ENCODE measurements at regions not wholly inside any gene's neighbourhood (a gene's known extent, or its start where the extent isn't known, plus 50 kb on each side); places are given as distances from the start of the nearest gene placed in this dataset.

DNA sequence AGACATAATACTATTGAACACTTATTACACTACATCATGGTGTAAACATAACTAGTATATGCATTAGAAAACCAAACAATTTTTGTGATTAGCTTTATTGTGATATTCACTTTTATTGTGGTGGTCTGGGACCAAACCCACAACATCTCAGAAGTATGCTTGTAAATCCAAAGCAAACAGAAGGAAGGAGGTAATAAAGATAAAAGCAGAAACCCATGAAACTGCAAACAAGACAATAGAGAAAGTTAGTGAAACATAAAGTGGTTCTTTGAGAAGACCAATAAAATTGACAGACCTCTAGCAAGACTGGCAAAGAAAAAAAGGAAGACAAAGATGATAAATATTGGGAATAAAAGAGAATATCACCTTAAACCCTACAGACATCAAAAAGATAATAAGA is 268.3 kb downstream of the RPAP3 start (continued):
- TF ChIP-seq, protein P1, sequence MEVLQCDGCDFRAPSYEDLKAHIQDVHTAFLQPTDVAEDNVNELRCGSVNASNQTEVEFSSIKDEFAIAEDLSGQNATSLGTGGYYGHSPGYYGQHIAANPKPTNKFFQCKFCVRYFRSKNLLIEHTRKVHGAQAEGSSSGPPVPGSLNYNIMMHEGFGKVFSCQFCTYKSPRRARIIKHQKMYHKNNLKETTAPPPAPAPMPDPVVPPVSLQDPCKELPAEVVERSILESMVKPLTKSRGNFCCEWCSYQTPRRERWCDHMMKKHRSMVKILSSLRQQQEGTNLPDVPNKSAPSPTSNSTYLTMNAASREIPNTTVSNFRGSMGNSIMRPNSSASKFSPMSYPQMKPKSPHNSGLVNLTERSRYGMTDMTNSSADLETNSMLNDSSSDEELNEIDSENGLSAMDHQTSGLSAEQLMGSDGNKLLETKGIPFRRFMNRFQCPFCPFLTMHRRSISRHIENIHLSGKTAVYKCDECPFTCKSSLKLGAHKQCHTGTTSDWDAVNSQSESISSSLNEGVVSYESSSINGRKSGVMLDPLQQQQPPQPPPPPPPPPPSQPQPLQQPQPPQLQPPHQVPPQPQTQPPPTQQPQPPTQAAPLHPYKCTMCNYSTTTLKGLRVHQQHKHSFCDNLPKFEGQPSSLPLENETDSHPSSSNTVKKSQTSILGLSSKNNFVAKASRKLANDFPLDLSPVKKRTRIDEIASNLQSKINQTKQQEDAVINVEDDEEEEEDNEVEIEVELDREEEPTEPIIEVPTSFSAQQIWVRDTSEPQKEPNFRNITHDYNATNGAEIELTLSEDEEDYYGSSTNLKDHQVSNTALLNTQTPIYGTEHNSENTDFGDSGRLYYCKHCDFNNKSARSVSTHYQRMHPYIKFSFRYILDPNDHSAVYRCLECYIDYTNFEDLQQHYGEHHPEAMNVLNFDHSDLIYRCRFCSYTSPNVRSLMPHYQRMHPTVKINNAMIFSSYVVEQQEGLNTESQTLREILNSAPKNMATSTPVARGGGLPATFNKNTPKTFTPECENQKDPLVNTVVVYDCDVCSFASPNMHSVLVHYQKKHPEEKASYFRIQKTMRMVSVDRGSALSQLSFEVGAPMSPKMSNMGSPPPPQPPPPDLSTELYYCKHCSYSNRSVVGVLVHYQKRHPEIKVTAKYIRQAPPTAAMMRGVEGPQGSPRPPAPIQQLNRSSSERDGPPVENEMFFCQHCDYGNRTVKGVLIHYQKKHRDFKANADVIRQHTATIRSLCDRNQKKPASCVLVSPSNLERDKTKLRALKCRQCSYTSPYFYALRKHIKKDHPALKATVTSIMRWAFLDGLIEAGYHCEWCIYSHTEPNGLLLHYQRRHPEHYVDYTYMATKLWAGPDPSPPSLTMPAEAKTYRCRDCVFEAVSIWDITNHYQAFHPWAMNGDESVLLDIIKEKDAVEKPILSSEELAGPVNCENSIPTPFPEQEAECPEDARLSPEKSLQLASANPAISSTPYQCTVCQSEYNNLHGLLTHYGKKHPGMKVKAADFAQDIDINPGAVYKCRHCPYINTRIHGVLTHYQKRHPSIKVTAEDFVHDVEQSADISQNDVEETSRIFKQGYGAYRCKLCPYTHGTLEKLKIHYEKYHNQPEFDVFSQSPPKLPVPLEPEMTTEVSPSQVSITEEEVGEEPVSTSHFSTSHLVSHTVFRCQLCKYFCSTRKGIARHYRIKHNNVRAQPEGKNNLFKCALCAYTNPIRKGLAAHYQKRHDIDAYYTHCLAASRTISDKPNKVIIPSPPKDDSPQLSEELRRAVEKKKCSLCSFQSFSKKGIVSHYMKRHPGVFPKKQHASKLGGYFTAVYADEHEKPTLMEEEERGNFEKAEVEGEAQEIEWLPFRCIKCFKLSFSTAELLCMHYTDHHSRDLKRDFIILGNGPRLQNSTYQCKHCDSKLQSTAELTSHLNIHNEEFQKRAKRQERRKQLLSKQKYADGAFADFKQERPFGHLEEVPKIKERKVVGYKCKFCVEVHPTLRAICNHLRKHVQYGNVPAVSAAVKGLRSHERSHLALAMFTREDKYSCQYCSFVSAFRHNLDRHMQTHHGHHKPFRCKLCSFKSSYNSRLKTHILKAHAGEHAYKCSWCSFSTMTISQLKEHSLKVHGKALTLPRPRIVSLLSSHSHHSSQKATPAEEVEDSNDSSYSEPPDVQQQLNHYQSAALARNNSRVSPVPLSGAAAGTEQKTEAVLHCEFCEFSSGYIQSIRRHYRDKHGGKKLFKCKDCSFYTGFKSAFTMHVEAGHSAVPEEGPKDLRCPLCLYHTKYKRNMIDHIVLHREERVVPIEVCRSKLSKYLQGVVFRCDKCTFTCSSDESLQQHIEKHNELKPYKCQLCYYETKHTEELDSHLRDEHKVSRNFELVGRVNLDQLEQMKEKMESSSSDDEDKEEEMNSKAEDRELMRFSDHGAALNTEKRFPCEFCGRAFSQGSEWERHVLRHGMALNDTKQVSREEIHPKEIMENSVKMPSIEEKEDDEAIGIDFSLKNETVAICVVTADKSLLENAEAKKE (CRISPR knock-in tag; IDR thresholded peaks at IDR 0.05) = no peak
- TF ChIP-seq JUNB (IDR thresholded peaks at IDR 0.05; ENCODE audit: unreplicated experiment) = no peak
- TF ChIP-seq STAT1 (IDR thresholded peaks at IDR 0.05; ENCODE audit: unreplicated experiment) = no peak
- TF ChIP-seq CTCF (conservative IDR thresholded peaks at IDR 0.05; ENCODE audit: low read depth in 2 of 2) = no peak
- no peak for TF ChIP-seq EZH2phosphoT487 (IDR thresholded peaks at IDR 0.05; ENCODE audit: unreplicated experiment)
- TF ChIP-seq NANOG (IDR thresholded peaks at IDR 0.05; ENCODE audit: borderline replicate concordance) = no peak
- TF ChIP-seq ZNF331 (CRISPR knock-in tag; IDR thresholded peaks at IDR 0.05; ENCODE audit: low read depth) = no peak

DNA sequence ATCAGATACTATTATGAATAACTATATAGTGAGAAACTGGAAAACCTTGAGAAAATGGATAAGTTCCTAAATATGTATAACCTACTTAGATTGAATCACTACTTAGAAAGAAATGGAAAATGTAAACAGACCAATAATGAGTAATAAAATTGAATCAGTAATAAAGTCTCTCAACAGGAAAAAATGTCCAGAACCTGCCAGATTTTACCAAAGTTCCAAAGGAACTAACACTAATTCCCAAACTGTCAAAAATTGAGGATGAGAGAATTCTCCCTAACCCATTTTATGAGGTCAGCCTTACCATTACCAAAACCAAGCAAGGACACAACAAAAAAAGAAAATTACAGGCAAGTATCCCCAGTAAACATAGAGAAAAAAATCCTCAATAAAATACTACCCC is 272.0 kb downstream of the RPAP3 start:
- Histone ChIP-seq H4K20me1 (replicated peaks; ENCODE audit: insufficient read depth) (no peaks in the 10 kb centered on the region), H3K4me3 (no peak overlapping the region), H3F3A (replicated peaks; ENCODE audit: low read depth) (no peaks in the 10 kb centered on the region), H3K36me3 (ENCODE audit: insufficient read depth) (no peaks in the 10 kb centered on the region; the same call in 1 of the 2 replicates), H3K27ac (ENCODE audit: low read depth) (no peak overlapping the region), H3K79me2 (replicated peaks; ENCODE audit: insufficient read depth) (no peaks in the 10 kb centered on the region), H2AFZ (no peak overlapping the region), H3K9me2 (ENCODE audit: insufficient read depth) (no peaks in the 10 kb centered on the region; the same call in 1 of the 2 replicates), H3K4me1 (ENCODE audit: insufficient read depth) (no peaks in the 10 kb centered on the region), H3K4me2 (no peak overlapping the region), H3K27me3 (ENCODE audit: insufficient read depth) (no peaks in the 10 kb centered on the region)
- DNase-seq (ENCODE audit: low spot score) = no peak
- H3K27me3 Mint-ChIP-seq (ENCODE audit: insufficient read depth, low read depth, poor library complexity) = peaks cover 2% of the 10 kb centered on the region
- H3K9me3 Mint-ChIP-seq = peaks cover 26% of the 10 kb centered on the region
- peaks cover 5% of the 10 kb centered on the region; the same call in 2 of the 3 replicates for H3K36me3 Mint-ChIP-seq (ENCODE audit: low read depth)
- no peaks in the 10 kb centered on the region for H3K4me1 Mint-ChIP-seq
- no peak overlapping the region for H3K4me3 Mint-ChIP-seq
- no peak for ATAC-seq
- no peak overlapping the region for H3K27ac Mint-ChIP-seq
- no peak for TF ChIP-seq EZH2 (IDR thresholded peaks at IDR 0.05; ENCODE audit: low read depth, unreplicated experiment)
- no peak for TF ChIP-seq CTCF (conservative IDR thresholded peaks at IDR 0.05; ENCODE audit: low read depth in 2 of 2)
- TF ChIP-seq, protein P2, sequence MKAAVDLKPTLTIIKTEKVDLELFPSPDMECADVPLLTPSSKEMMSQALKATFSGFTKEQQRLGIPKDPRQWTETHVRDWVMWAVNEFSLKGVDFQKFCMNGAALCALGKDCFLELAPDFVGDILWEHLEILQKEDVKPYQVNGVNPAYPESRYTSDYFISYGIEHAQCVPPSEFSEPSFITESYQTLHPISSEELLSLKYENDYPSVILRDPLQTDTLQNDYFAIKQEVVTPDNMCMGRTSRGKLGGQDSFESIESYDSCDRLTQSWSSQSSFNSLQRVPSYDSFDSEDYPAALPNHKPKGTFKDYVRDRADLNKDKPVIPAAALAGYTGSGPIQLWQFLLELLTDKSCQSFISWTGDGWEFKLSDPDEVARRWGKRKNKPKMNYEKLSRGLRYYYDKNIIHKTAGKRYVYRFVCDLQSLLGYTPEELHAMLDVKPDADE (IDR thresholded peaks at IDR 0.05) = no peak
- TF ChIP-seq EZH2phosphoT487 (IDR thresholded peaks at IDR 0.05; ENCODE audit: unreplicated experiment) = no peak
- TF ChIP-seq JUNB (IDR thresholded peaks at IDR 0.05; ENCODE audit: unreplicated experiment) = no peak
- no peak for TF ChIP-seq STAT1 (IDR thresholded peaks at IDR 0.05; ENCODE audit: unreplicated experiment)
- no peak for TF ChIP-seq ZNF114 (CRISPR knock-in tag; IDR thresholded peaks at IDR 0.05)
- TF ChIP-seq CREB1 (CRISPR knock-in tag; IDR thresholded peaks at IDR 0.05; ENCODE audit: low read depth) = no peak
- TF ChIP-seq NANOG (IDR thresholded peaks at IDR 0.05; ENCODE audit: borderline replicate concordance) = no peak

All from GM23338 (cell line).